Fibroblast of pulmonary artery (primary cell): ENCODE measurements at regions not wholly inside any gene's neighbourhood (a gene's known extent, or its start where the extent isn't known, plus 50 kb on each side); places are given as distances from the start of the nearest gene placed in this dataset.

Source experiments
- DNase-seq: peaks from one replicate; pipeline ENCODE4 v3.0.0-alpha.2; 2010; ENCODE audit warnings: low read depth
- H3K4me3 ChIP-seq: replicated peaks from 2 replicates; pipeline ENCODE4 v1.5.1; 2011; ENCODE audit warnings: low read depth, mild to moderate bottlenecking, control low read depth, low read length, moderate library complexity
- TF ChIP-seq, protein P1 (sequence below): IDR thresholded peaks from 2 replicates; pipeline ENCODE4 v1.5.1; 2011; ENCODE audit warnings: mild to moderate bottlenecking, control low read depth, low read length, inconsistent platforms; ENCODE audit errors: missing control alignments

DNA sequence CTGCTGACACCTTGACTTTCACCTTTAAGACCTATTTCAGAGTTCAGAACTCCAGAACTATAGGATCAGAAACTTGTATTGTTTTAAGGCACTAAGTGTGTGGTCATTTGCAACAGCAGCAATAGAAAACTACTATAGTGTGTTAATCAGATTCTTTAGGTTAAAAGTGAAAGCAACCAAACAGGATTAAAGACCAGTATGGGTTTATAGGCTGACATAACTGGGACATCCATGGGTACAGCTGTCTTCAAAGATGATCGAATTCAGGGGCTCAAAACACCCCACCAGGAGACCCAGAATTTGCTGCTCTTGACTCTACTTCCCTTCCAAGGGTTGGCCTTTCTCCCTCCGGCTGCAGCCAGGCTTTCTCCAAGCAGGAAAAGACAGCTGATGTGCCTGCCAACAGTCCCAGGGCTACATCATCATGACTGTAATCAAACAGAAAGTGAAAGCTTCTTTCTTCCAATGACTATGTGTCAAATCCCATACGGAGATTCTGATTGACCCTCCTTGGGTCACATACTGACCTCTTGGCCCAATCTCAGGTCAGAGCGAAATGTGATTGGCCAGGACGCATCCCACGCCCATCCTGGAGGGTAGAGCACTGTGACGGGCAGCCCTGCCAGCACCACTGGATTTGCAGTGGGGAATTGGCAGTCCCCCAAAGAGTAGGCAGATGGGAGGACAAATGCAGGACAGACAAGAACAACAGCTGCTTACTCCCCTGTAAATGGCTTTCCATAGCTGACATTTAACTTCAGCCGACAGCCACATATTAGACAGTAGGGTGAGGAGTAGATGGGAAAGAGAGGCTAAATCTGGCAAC, 51.4 kb upstream of the RNF7 start:
- H3K4me3 ChIP-seq, result peak overlapping the region; percentile 48
- peak; percentile 69 for DNase-seq
- TF ChIP-seq, protein P1, sequence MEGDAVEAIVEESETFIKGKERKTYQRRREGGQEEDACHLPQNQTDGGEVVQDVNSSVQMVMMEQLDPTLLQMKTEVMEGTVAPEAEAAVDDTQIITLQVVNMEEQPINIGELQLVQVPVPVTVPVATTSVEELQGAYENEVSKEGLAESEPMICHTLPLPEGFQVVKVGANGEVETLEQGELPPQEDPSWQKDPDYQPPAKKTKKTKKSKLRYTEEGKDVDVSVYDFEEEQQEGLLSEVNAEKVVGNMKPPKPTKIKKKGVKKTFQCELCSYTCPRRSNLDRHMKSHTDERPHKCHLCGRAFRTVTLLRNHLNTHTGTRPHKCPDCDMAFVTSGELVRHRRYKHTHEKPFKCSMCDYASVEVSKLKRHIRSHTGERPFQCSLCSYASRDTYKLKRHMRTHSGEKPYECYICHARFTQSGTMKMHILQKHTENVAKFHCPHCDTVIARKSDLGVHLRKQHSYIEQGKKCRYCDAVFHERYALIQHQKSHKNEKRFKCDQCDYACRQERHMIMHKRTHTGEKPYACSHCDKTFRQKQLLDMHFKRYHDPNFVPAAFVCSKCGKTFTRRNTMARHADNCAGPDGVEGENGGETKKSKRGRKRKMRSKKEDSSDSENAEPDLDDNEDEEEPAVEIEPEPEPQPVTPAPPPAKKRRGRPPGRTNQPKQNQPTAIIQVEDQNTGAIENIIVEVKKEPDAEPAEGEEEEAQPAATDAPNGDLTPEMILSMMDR, result no peak
